GM12875 (cell line): ENCODE measurements at regions not wholly inside any gene's neighbourhood (a gene's known extent, or its start where the extent isn't known, plus 50 kb on each side); places are given as distances from the start of the nearest gene placed in this dataset.
"Not testable (repeated sequence)": the region's sequence is repeated elsewhere in the genome, so short reads cannot be mapped to it uniquely, and the experiment has no call there.

ENCODE experiments used
- H3K4me3 ChIP-seq: one replicate; pipeline ENCODE4 v1.5.1; 2011; ENCODE audit warnings: low read depth, low read length, control low read depth
- CTCF ChIP-seq: IDR thresholded peaks from 2 replicates; pipeline ENCODE4 v1.5.1; 2011; ENCODE audit warnings: low read depth, mild to moderate bottlenecking, control low read depth, inconsistent platforms, low read length, moderate library complexity, borderline replicate concordance; ENCODE audit not compliant: insufficient read depth

GRCh38 chr16:73408311-73408710, 360.4 kb upstream of the ZFHX3 start:
- no peak for TF ChIP-seq CTCF
- H3K4me3 ChIP-seq = no peak overlapping the region

- no peak for TF ChIP-seq CTCF
- H3K4me3 ChIP-seq = no peak overlapping the region
These were observed 357.9 kb upstream of the ZFHX3 start for GRCh38 chr16:73405851-73406250.

- H3K4me3 ChIP-seq = no peak overlapping the region
- TF ChIP-seq CTCF = no peak
These were observed 356.1 kb upstream of the ZFHX3 start for GRCh38 chr16:73404001-73404400.

DNA sequence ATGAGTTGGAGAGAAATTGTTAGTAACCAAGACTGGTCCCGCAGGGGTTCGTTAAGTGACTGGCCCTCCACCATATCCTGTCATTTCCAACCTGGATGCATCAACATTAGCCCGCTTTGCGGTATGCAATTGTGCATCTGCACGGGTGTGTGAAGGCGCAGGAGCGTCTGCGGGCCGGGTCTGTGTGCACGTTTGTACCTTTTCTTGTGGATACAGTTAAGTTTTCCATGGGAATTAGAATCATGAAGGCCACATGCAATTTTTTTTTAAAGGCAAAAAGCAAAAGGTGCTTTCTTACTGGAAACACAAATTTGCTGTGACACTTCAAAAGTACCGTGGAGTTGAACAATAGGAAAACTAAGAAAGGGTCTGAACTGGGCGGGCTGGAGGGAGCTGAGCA, 355.4 kb upstream of the ZFHX3 start:
- no peak for TF ChIP-seq CTCF
- no peak overlapping the region for H3K4me3 ChIP-seq

DNA sequence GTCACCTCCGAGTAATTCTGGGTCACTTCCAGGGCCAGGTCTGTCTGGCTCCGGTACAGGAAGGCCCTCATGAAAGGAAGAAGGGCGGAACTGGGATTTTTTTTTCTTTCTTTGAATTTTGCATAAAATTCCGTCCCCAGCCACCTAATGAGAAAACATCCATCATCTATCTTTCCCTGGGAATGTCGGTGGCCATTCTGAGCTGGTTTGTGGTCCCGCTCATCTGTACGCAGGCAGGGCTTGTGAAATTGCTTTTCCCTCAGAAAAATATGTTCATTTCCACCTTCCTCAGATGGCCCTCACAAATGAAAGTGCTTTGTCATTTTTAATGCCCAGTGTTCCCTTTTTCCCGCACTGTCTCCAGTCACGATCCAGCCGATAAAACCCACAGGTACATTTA, 353.0 kb upstream of the ZFHX3 start:
- H3K4me3 ChIP-seq = no peak overlapping the region
- TF ChIP-seq CTCF = no peak

GRCh38 chr16:73399997-73400396, 352.1 kb upstream of the ZFHX3 start:
- no peak for TF ChIP-seq CTCF
- no peak overlapping the region for H3K4me3 ChIP-seq

GRCh38 chr16:73399486-73399885, 351.6 kb upstream of the ZFHX3 start:
- no peak overlapping the region for H3K4me3 ChIP-seq
- TF ChIP-seq CTCF = no peak

DNA sequence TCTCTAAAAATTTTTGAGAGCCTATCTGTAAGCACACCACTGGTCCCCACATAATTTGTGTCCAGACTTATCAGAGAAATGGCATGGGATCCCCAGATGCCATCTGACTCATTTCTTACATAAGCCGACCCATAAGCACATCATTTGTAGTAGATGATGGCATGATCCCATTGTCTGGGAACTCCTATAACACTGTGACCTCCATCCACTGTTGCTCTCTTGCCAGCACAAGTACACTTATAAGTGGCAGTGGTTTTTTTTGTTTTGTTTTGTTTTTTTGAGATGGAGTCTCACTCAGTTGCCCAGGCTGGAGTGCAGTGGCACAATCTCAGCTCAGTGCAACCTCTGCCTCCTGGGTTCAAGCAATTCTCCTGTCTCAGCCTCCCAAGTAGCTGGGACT, 350.7 kb upstream of the ZFHX3 start:
- not testable (repeated sequence) for H3K4me3 ChIP-seq
